ENCODE measurements at regions not wholly inside any gene's neighbourhood (a gene's known extent, or its start where the extent isn't known, plus 50 kb on each side); places are given as distances from the start of the nearest gene placed in this dataset.

DNA sequence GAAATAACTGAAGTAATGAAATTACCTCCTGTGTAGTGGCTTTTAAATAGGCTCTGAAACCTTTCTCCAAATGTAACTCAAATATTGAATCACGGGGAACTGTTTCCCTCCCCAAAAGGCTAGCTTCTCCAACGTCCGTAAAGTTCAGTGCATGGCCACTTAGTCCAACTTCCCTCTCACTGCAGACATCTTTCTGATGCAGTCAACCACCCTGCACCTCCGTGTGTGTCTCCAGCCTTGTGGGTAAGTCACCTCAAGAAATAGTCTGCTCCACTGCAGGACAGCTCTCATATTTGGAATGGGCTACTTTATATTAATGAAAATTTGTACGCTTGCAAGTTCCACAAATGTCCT is 152.5 kb upstream of the CYRIA start:
- TF ChIP-seq POLR2AphosphoS5 (IDR thresholded peaks at IDR 0.05) (no peak), POLR2A (IDR thresholded peaks at IDR 0.05) (no peak), EP300 (IDR thresholded peaks at IDR 0.05) (no peak)
- TF ChIP-seq, protein P1, sequence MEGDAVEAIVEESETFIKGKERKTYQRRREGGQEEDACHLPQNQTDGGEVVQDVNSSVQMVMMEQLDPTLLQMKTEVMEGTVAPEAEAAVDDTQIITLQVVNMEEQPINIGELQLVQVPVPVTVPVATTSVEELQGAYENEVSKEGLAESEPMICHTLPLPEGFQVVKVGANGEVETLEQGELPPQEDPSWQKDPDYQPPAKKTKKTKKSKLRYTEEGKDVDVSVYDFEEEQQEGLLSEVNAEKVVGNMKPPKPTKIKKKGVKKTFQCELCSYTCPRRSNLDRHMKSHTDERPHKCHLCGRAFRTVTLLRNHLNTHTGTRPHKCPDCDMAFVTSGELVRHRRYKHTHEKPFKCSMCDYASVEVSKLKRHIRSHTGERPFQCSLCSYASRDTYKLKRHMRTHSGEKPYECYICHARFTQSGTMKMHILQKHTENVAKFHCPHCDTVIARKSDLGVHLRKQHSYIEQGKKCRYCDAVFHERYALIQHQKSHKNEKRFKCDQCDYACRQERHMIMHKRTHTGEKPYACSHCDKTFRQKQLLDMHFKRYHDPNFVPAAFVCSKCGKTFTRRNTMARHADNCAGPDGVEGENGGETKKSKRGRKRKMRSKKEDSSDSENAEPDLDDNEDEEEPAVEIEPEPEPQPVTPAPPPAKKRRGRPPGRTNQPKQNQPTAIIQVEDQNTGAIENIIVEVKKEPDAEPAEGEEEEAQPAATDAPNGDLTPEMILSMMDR (IDR thresholded peaks at IDR 0.05): no peak
- 37 to 65% (median 46%) methylated on average over 5 of the region's 5 CpGs for WGBS, 5 donors
- DNase-seq: no peak

DNA sequence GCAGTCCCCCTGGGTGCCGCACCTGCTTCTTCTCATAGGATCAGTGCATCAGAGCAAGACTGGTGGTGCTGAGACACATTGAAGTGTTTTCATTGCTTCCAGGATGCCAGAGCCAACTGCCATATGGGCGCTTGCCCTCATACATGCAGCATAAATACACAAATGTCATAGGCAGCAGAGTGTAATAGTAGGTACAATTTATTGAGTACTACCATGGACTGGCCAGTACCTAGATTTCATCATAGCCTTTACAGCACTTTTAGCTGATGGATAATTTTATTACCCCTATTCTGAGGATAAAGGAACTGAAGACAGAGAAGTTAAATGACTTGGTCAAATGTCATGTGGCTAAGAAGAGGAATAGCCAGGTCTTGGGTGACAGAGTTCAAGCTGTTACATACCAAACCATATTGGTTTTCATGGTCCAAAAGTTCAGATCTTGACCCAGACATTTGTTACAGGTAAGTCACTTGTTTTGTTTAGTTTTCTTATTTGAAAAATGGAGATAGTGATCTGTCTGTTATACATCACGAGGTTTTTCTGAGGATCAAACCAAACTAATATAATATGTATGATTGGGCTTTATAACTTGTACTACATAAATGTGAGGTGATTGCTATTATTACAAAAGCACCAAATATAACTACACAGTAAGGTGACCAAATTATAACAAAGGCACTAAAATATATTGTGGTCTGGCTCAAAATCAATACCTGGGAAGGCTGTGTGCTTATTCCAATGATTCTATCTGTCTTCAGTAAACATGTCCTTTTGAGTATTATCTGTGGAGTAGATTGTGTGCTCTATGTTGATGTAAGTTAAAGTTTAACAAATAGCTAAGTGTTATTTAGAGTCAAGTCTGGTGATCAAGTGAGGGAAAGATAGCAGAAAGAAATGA is 151.9 kb upstream of the CYRIA start:
- WGBS, 5 donors: 57 to 80% (median 70%) methylated on average over 3 of the region's 3 CpGs
- H3K27me3 ChIP-seq: no peaks in the 10 kb centered on the region
- TF ChIP-seq EP300 (IDR thresholded peaks at IDR 0.05): no peak
- TF ChIP-seq POLR2AphosphoS5 (IDR thresholded peaks at IDR 0.05): no peak
- TF ChIP-seq POLR2A (IDR thresholded peaks at IDR 0.05): no peak
- TF ChIP-seq, protein P1 (IDR thresholded peaks at IDR 0.05): no peak
- intact Hi-C loops (cut with DNase I; ENCODE audit: low total_unique reads): no loop called here
- no peaks in the 10 kb centered on the region for H3K36me3 ChIP-seq
- no peaks in the 10 kb centered on the region for H3K4me1 ChIP-seq
- H3K9me3 ChIP-seq: no peaks in the 10 kb centered on the region
- no peak overlapping the region for H3K27ac ChIP-seq
- H3K4me3 ChIP-seq: no peak overlapping the region
- no peak for DNase-seq

More for the DNA sequence above, 152.5 kb upstream of the CYRIA start:
- Histone ChIP-seq H3K27me3 (no peaks in the 10 kb centered on the region), H3K27ac (no peak overlapping the region), H3K4me1 (no peaks in the 10 kb centered on the region), H3K36me3 (no peaks in the 10 kb centered on the region), H3K9me3 (no peaks in the 10 kb centered on the region), H3K4me3 (no peak overlapping the region)
- intact Hi-C loops (cut with DNase I; ENCODE audit: low total_unique reads): no loop called here

DNA sequence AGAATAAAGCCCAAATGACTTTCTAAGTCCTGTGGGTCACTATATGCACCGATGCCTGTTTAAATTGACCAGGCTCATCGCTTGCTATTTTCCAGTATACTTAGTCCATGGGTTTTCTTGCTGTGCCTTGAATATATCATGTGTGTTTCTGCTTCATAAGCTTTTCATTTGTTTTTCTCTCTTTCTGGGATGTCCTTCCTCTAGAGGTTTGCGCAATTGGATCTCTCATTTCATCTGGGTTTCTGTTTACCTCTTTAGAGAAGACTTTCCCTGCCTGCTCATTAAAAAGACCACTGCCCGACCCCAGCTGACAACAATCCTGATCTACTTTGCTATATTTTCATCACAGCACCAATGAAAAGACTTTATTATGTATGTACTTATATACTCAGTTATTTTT is 150.9 kb upstream of the CYRIA start:
- TF ChIP-seq POLR2AphosphoS5 (IDR thresholded peaks at IDR 0.05) (no peak), POLR2A (IDR thresholded peaks at IDR 0.05) (no peak), EP300 (IDR thresholded peaks at IDR 0.05) (no peak)
- TF ChIP-seq, protein P1 (IDR thresholded peaks at IDR 0.05): no peak
- no peaks in the 10 kb centered on the region for H3K27me3 ChIP-seq
- no peaks in the 10 kb centered on the region for H3K4me1 ChIP-seq
- H3K27ac ChIP-seq: no peak overlapping the region
- WGBS, 5 donors: 92 to 93% (median 92%) methylated on average over 4 of the region's 4 CpGs
- intact Hi-C loops (cut with DNase I; ENCODE audit: low total_unique reads): no loop called here
- no peak for DNase-seq
- H3K36me3 ChIP-seq: no peaks in the 10 kb centered on the region
- no peaks in the 10 kb centered on the region for H3K9me3 ChIP-seq
- no peak overlapping the region for H3K4me3 ChIP-seq

DNA sequence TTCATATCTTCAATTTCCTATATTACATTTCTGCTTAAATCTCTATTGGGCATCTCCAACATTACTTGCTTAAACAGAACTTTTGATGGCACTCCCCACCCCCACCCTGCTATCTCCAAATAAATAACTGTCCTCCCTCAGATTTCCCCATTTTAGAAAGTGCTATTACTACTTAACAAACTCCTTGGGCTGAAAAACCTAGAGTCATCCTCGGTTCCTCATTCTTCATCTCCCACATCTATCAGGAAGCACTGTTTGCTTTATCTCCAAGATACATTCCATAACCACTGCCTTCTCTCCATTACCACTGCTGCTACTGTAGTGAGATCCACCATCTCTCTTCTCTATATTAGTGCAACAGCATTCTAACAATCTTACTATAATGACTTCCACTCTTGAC is 150.4 kb upstream of the CYRIA start:
- Histone ChIP-seq H3K4me1 (no peaks in the 10 kb centered on the region), H3K4me3 (no peak overlapping the region), H3K36me3 (no peaks in the 10 kb centered on the region), H3K27ac (no peak overlapping the region), H3K27me3 (no peaks in the 10 kb centered on the region), H3K9me3 (no peaks in the 10 kb centered on the region)
- intact Hi-C loops (cut with DNase I; ENCODE audit: low total_unique reads): no loop called here
- TF ChIP-seq POLR2A (IDR thresholded peaks at IDR 0.05) (no peak), POLR2AphosphoS5 (IDR thresholded peaks at IDR 0.05) (no peak), EP300 (IDR thresholded peaks at IDR 0.05) (no peak)
- TF ChIP-seq, protein P1 (IDR thresholded peaks at IDR 0.05): no peak
- 61 to 81% (median 68%) methylated on average over 1 of the region's 1 CpG for WGBS, 5 donors
- no peak for DNase-seq

All from stomach (tissue), 8 donors.